A549 (cell line): ENCODE measurements at regions not wholly inside any gene's neighbourhood (a gene's known extent, or its start where the extent isn't known, plus 50 kb on each side); places are given as distances from the start of the nearest gene placed in this dataset.

Experiments
- ATAC-seq, 2 experiments: fragments of 200-7000 bp in 1 of 2; fragments of >200 bp in 1 of 2; cut with Nextera tagmentation in 1 of 2; cut with Tn5 transposase in 1 of 2; 3 replicates each; pipeline versions ENCODE4 v1.8.0 to v1.9.1; 2018 to 2020; ENCODE audit warnings: mild to moderate bottlenecking in 1 of 2, moderate library complexity in 1 of 2
- CTCF ChIA-PET: fragments of 300-600 bp; sonication (Branson Sonifier 250); formaldehyde crosslinking; extraction: SDS; loops from one replicate; lab custom pipeline; 2021; ENCODE audit warnings: antibody characterized with exemption, inconsistent platforms; lab: Yijun Ruan, JAX
- POLR2A ChIA-PET: fragments of 350-600 bp; formaldehyde crosslinking; extraction: SDS; loops from one replicate; lab custom pipeline; 2021; ENCODE audit warnings: antibody characterized with exemption, inconsistent platforms; lab: Yijun Ruan, JAX
- DNase-seq, 2 experiments: peaks; one replicate each; pipeline versions ENCODE4 v3.0.0 to v3.0.0-alpha.2; 2011 to 2016; ENCODE audit warnings: low read depth in 1 of 2, low spot score in 1 of 2
- FAIRE-seq: peaks from 2 replicates; lab custom pipeline; 2011; peaks lifted over from hg19 to GRCh38; lab: Jason Lieb, UNC
- H3K27ac ChIP-seq, 2 experiments: fragments of >200 bp; sonication (Bioruptor Twin); formaldehyde crosslinking; 3 replicates each; pipeline ENCODE4 v1.5.1; 2016 to 2017
- H3K4me1 ChIP-seq: fragments of >200 bp; sonication (Bioruptor Twin); formaldehyde crosslinking; 3 replicates; pipeline ENCODE4 v1.6.1; 2016
- H3K4me2 ChIP-seq: fragments of >200 bp; sonication (Bioruptor Twin); formaldehyde crosslinking; 3 replicates; pipeline ENCODE4 v1.6.1; 2016
- H3K4me3 ChIP-seq: fragments of >200 bp; sonication (Bioruptor Twin); formaldehyde crosslinking; 3 replicates; pipeline ENCODE4 v1.5.1; 2016
- H3K9me3 ChIP-seq: fragments of >200 bp; sonication (Bioruptor Twin); formaldehyde crosslinking; 3 replicates; pipeline ENCODE4 v1.6.1; 2016
- ATOH8 ChIP-seq: fragments of 250-450 bp; sonication (Bioruptor Pico); IDR thresholded peaks from 2 replicates; pipeline ENCODE4 v1.5.0; 2020; ENCODE audit warnings: low read depth, mild to moderate bottlenecking, moderate library complexity
- BCL3 ChIP-seq: fragments of >200 bp; sonication (Bioruptor Twin); formaldehyde crosslinking; IDR thresholded peaks from 3 replicates; pipeline ENCODE4 v1.6.1; 2016
- CBX2 ChIP-seq: fragments of 200-600 bp; sonication (generic); IDR thresholded peaks from 2 replicates; pipeline ENCODE4 v1.6.1; 2016; ENCODE audit warnings: low read depth, mild to moderate bottlenecking, borderline replicate concordance
- CTCF ChIP-seq: fragments of >200 bp; sonication (Bioruptor Twin); formaldehyde crosslinking; IDR thresholded peaks from 3 replicates; pipeline ENCODE4 v1.5.1; 2016
- EHF ChIP-seq: fragments of 250-450 bp; sonication (Bioruptor Pico); IDR thresholded peaks from 2 replicates; pipeline ENCODE4 v1.5.0; 2020; ENCODE audit warnings: mild to moderate bottlenecking
- FOSB ChIP-seq: fragments of 250-450 bp; sonication (Bioruptor Pico); IDR thresholded peaks from 2 replicates; pipeline ENCODE4 v1.5.0; 2020; ENCODE audit warnings: mild to moderate bottlenecking, moderate library complexity
- HDAC2 ChIP-seq: fragments of 200-600 bp; sonication (generic); IDR thresholded peaks from 2 replicates; pipeline ENCODE4 v1.6.1; 2016
- HMGXB4 ChIP-seq: fragments of 250-450 bp; sonication (Bioruptor Pico); IDR thresholded peaks from 2 replicates; pipeline ENCODE4 v1.5.0; 2021; ENCODE audit warnings: mild to moderate bottlenecking, moderate library complexity, borderline replicate concordance
- HOXB13 ChIP-seq: fragments of 250-450 bp; sonication (Bioruptor Pico); IDR thresholded peaks from 2 replicates; pipeline ENCODE4 v1.5.0; 2020; ENCODE audit warnings: low read depth, mild to moderate bottlenecking, moderate library complexity
- HOXB5 ChIP-seq: fragments of 250-450 bp; sonication (Bioruptor Pico); IDR thresholded peaks from 2 replicates; pipeline ENCODE4 v1.5.0; 2020; ENCODE audit warnings: mild to moderate bottlenecking, moderate library complexity
- MAX ChIP-seq: IDR thresholded peaks from 2 replicates; pipeline ENCODE4 v1.6.1; 2012
- NPAS2 ChIP-seq: fragments of 250-450 bp; sonication (Bioruptor Pico); IDR thresholded peaks from 2 replicates; pipeline ENCODE4 v1.8.0; 2022; ENCODE audit warnings: mild to moderate bottlenecking, moderate library complexity, borderline replicate concordance
- NR3C1 ChIP-seq: fragments of >200 bp; sonication (Bioruptor Twin); formaldehyde crosslinking; IDR thresholded peaks from 3 replicates; pipeline ENCODE4 v1.6.1; 2017
- PBX3 ChIP-seq: IDR thresholded peaks from 2 replicates; pipeline ENCODE4 v1.6.1; 2012
- POLR2A ChIP-seq: IDR thresholded peaks from 2 replicates; pipeline ENCODE4 v1.6.1; 2012; ENCODE audit warnings: mild to moderate bottlenecking, low read length
- RCOR1 ChIP-seq: fragments of 150-350 bp; IDR thresholded peaks from 2 replicates; pipeline ENCODE4 v1.6.1; 2014; ENCODE audit warnings: antibody characterized with exemption, low read length, low read depth
- SMC3 ChIP-seq: fragments of >200 bp; sonication (Bioruptor Twin); formaldehyde crosslinking; IDR thresholded peaks from 3 replicates; pipeline ENCODE4 v1.6.1; 2018; ENCODE audit warnings: inconsistent platforms
- SREBF2 ChIP-seq: fragments of 450-650 bp; IDR thresholded peaks from 2 replicates; pipeline ENCODE4 v1.6.1; 2014; ENCODE audit warnings: mild to moderate bottlenecking, moderate library complexity
- TFCP2L1 ChIP-seq: fragments of 250-450 bp; sonication (Bioruptor Pico); IDR thresholded peaks from 2 replicates; pipeline ENCODE4 v1.5.0; 2021; ENCODE audit warnings: mild to moderate bottlenecking
- TP53 ChIP-seq: fragments of 250-450 bp; sonication (Bioruptor Pico); IDR thresholded peaks from 2 replicates; pipeline ENCODE4 v1.5.0; 2021; ENCODE audit warnings: mild to moderate bottlenecking, moderate library complexity
- USF2 ChIP-seq: fragments of 450-650 bp; IDR thresholded peaks from 2 replicates; pipeline ENCODE4 v1.6.1; 2014; ENCODE audit warnings: antibody characterized with exemption
- WGBS: methylation state at CpG from one replicate; pipeline ENCODE4 v1.1.6; 2017; ENCODE audit errors: missing lambda C conversion rate; 5-methylcytosine and 5-hydroxymethylcytosine counted together

- DNase-seq (no peak), FAIRE-seq (no peak)
- no peaks in the 10 kb centered on the region for H3K4me1 ChIP-seq
- no peak for TF ChIP-seq USF2
- no peak for TF ChIP-seq MAX
- no peak for TF ChIP-seq TP53 (CRISPR knock-in tag)
- no peak for TF ChIP-seq ATOH8
- no peak for TF ChIP-seq CTCF
- no peak for TF ChIP-seq SREBF2
- TF ChIP-seq RCOR1 = no peak
- no peak for TF ChIP-seq HOXB5
- no peak for TF ChIP-seq TFCP2L1 (CRISPR knock-in tag)
- TF ChIP-seq FOSB (CRISPR knock-in tag) = no peak
- no peak for TF ChIP-seq EHF (CRISPR knock-in tag)
- TF ChIP-seq SMC3 = no peak
- TF ChIP-seq PBX3 = no peak
- TF ChIP-seq, all 56 proteins: peak for 0
- Histone ChIP-seq H3K4me2 (no peak overlapping the region), H3K27ac (no peak overlapping the region), H3K9me3 (no peaks in the 10 kb centered on the region), H3K4me3 (no peak overlapping the region)
- ChIA-PET CTCF (no interaction called here), POLR2A (no interaction called here)
- 7% methylated on average over 3 of the region's 3 CpGs for WGBS
- ATAC-seq = no peak
These were observed 818.6 kb downstream of the EPHA4 start for GRCh38 chr2:220753486-220753885.

- WGBS = 33% methylated on average over 6 of the region's 6 CpGs
- FAIRE-seq = no peak
- H3K4me1 ChIP-seq = no peaks in the 10 kb centered on the region
- TF ChIP-seq NPAS2 (no peak), CBX2 (no peak), HOXB13 (CRISPR knock-in tag) (no peak), HDAC2 (no peak), BCL3 (no peak), POLR2A (no peak), HMGXB4 (no peak), NR3C1 (no peak)
- H3K27ac ChIP-seq = no peak overlapping the region
- no peak overlapping the region for H3K4me3 ChIP-seq
- no peak for DNase-seq
- no peak overlapping the region for H3K4me2 ChIP-seq
- H3K9me3 ChIP-seq = no peaks in the 10 kb centered on the region
- no peak for ATAC-seq
- CTCF ChIA-PET = no interaction called here
- POLR2A ChIA-PET = no interaction called here
These were observed 815.5 kb downstream of the EPHA4 start for GRCh38 chr2:220756653-220757052.
